ENCODE measurements at regions not wholly inside any gene's neighbourhood (a gene's known extent, or its start where the extent isn't known, plus 50 kb on each side); places are given as distances from the start of the nearest gene placed in this dataset.
A peak's percentile ranks its signal among the peaks of the same experiment; 100 is the strongest.

GRCh38 chr14:76925097-76925441 lies 98.9 kb downstream of the LRRC74A start:
- DNase-seq (ENCODE audit: extremely low spot score, unreplicated experiment), result no peak
- H3K27ac Mint-ChIP-seq (ENCODE audit: unreplicated experiment), result peak overlapping the region; percentile 91
- no peak for TF ChIP-seq CTCF (IDR thresholded peaks at IDR 0.05)
- H3K36me3 Mint-ChIP-seq (ENCODE audit: unreplicated experiment), result no peaks in the 10 kb centered on the region
- no peak overlapping the region for H3K4me3 Mint-ChIP-seq (ENCODE audit: unreplicated experiment)
- H3K27me3 Mint-ChIP-seq (ENCODE audit: unreplicated experiment), result no peaks in the 10 kb centered on the region
- H3K9me3 Mint-ChIP-seq (ENCODE audit: unreplicated experiment), result no peaks in the 10 kb centered on the region
- H3K4me1 Mint-ChIP-seq (ENCODE audit: unreplicated experiment), result peaks cover 83% of the 10 kb centered on the region

- Mint-ChIP-seq H3K36me3 (ENCODE audit: unreplicated experiment) (no peaks in the 10 kb centered on the region), H3K4me3 (ENCODE audit: unreplicated experiment) (no peak overlapping the region), H3K27me3 (ENCODE audit: unreplicated experiment) (no peaks in the 10 kb centered on the region), H3K27ac (ENCODE audit: unreplicated experiment) (peak overlapping the region; percentile 91), H3K4me1 (ENCODE audit: unreplicated experiment) (peaks cover 82% of the 10 kb centered on the region), H3K9me3 (ENCODE audit: unreplicated experiment) (no peaks in the 10 kb centered on the region)
- DNase-seq (ENCODE audit: extremely low spot score, unreplicated experiment), result no peak
- TF ChIP-seq CTCF (IDR thresholded peaks at IDR 0.05), result no peak
Measured at GRCh38 chr14:76924371-76925096, 98.3 kb downstream of the LRRC74A start.

GRCh38 chr14:76923431-76924370 lies 97.5 kb downstream of the LRRC74A start:
- peak overlapping the region; percentile 91 for H3K27ac Mint-ChIP-seq (ENCODE audit: unreplicated experiment)
- peaks cover 82% of the 10 kb centered on the region for H3K4me1 Mint-ChIP-seq (ENCODE audit: unreplicated experiment)
- no peaks in the 10 kb centered on the region for H3K27me3 Mint-ChIP-seq (ENCODE audit: unreplicated experiment)
- H3K36me3 Mint-ChIP-seq (ENCODE audit: unreplicated experiment), result no peaks in the 10 kb centered on the region
- H3K9me3 Mint-ChIP-seq (ENCODE audit: unreplicated experiment), result no peaks in the 10 kb centered on the region
- no peak for DNase-seq (ENCODE audit: extremely low spot score, unreplicated experiment)
- no peak for TF ChIP-seq CTCF (IDR thresholded peaks at IDR 0.05)
- H3K4me3 Mint-ChIP-seq (ENCODE audit: unreplicated experiment), result no peak overlapping the region

GRCh38 chr14:76922584-76922983 lies 96.4 kb downstream of the LRRC74A start:
- H3K36me3 Mint-ChIP-seq (ENCODE audit: unreplicated experiment), result no peaks in the 10 kb centered on the region
- no peaks in the 10 kb centered on the region for H3K27me3 Mint-ChIP-seq (ENCODE audit: unreplicated experiment)
- H3K4me1 Mint-ChIP-seq (ENCODE audit: unreplicated experiment), result peaks cover 84% of the 10 kb centered on the region
- DNase-seq (ENCODE audit: extremely low spot score, unreplicated experiment), result no peak
- peak overlapping the region; percentile 91 for H3K27ac Mint-ChIP-seq (ENCODE audit: unreplicated experiment)
- TF ChIP-seq CTCF (IDR thresholded peaks at IDR 0.05), result no peak
- H3K4me3 Mint-ChIP-seq (ENCODE audit: unreplicated experiment), result no peak overlapping the region
- no peaks in the 10 kb centered on the region for H3K9me3 Mint-ChIP-seq (ENCODE audit: unreplicated experiment)

GRCh38 chr14:76922092-76922491 lies 95.9 kb downstream of the LRRC74A start:
- no peak for DNase-seq (ENCODE audit: extremely low spot score, unreplicated experiment)
- Mint-ChIP-seq H3K27me3 (ENCODE audit: unreplicated experiment) (no peaks in the 10 kb centered on the region), H3K4me3 (ENCODE audit: unreplicated experiment) (no peak overlapping the region), H3K4me1 (ENCODE audit: unreplicated experiment) (peaks cover 84% of the 10 kb centered on the region), H3K9me3 (ENCODE audit: unreplicated experiment) (no peaks in the 10 kb centered on the region), H3K36me3 (ENCODE audit: unreplicated experiment) (no peaks in the 10 kb centered on the region), H3K27ac (ENCODE audit: unreplicated experiment) (peak overlapping the region; percentile 99)
- TF ChIP-seq CTCF (IDR thresholded peaks at IDR 0.05), result no peak
